Lower leg skin (tissue), 4 donors: ENCODE measurements at regions not wholly inside any gene's neighbourhood (a gene's known extent, or its start where the extent isn't known, plus 50 kb on each side); places are given as distances from the start of the nearest gene placed in this dataset.

Source experiments
- DNase-seq, 2 donors: peaks; one replicate each; pipeline ENCODE4 v3.0.0-alpha.2; 2019; ENCODE audit warnings: low spot score in 2 of 2
- H3K4me3 ChIP-seq: fragments of 200-600 bp; sonication (generic); 2 replicates; pipeline ENCODE4 v1.5.1; 2017; ENCODE audit warnings: mild to moderate bottlenecking, low read depth; ENCODE audit not compliant: poor library complexity, severe bottlenecking
- CTCF ChIP-seq, 3 donors: fragments of 450-650 bp; IDR thresholded peaks; one replicate each; pipeline ENCODE4 v1.5.1; 2016; ENCODE audit warnings: antibody characterized with exemption in 3 of 3, mild to moderate bottlenecking in 3 of 3, moderate library complexity in 2 of 3
- POLR2A ChIP-seq, 2 donors: fragments of 450-650 bp; IDR thresholded peaks; one replicate each; pipeline ENCODE4 v1.6.1; 2016 to 2017; ENCODE audit warnings: antibody characterized with exemption in 2 of 2, mild to moderate bottlenecking in 1 of 2, moderate library complexity in 1 of 2
- WGBS, 2 donors: methylation state at CpG; one replicate each; pipeline ENCODE4 v1.1.5; 2018; 5-methylcytosine and 5-hydroxymethylcytosine counted together
- intact Hi-C: fragments of 100-400 bp; cut with DNase I; formaldehyde crosslinking; loops from one replicate; pipeline ENCODE4 v1.15.0; 2023; ENCODE audit warnings: low total_unique reads

- TF ChIP-seq POLR2A (IDR thresholded peaks at IDR 0.05) (no peak), CTCF (IDR thresholded peaks at IDR 0.05) (no peak)
- no peak for DNase-seq
- intact Hi-C loops, result no loop called here
Measured at GRCh38 chr20:16107172-16107870, 465.9 kb downstream of the KIF16B start.

GRCh38 chr20:16106191-16106849 lies 466.9 kb downstream of the KIF16B start:
- TF ChIP-seq CTCF (IDR thresholded peaks at IDR 0.05) (no peak), POLR2A (IDR thresholded peaks at IDR 0.05) (no peak)
- 95 to 96% methylated on average over 2 of the region's 2 CpGs for WGBS, 2 donors
- intact Hi-C loops, result no loop called here
- no peak for DNase-seq
- no peak overlapping the region for H3K4me3 ChIP-seq

More at GRCh38 chr20:16107172-16107870, 465.9 kb downstream of the KIF16B start:
- 44 to 47% methylated on average over 7 of the region's 7 CpGs for WGBS, 2 donors
- no peak overlapping the region for H3K4me3 ChIP-seq

DNA sequence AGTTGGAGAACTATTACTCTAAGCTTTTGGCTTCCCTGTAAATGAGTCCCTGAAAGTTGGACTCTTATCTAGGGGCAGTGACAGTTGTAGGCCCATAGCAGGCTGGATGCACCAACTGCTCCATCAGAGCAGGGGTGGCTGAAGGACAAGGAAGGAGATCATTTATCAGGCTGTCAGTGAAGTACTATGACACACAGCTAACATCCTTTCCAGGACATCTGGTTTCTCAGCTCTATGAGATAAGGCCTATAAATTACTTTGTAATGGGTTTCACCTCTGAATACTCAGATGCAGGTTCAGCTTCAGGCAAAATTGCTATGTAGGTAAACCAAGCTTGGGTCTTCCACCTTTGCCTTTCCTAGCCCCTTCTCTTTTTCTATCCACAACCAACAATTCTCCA lies 468.5 kb downstream of the KIF16B start:
- H3K4me3 ChIP-seq, result no peak overlapping the region
- TF ChIP-seq POLR2A (IDR thresholded peaks at IDR 0.05) (no peak), CTCF (IDR thresholded peaks at IDR 0.05) (no peak)
- intact Hi-C loops, result no loop called here
- no peak for DNase-seq
